CD4-positive, alpha-beta T cell treated with Interleukin-10 for 1 hour (primary cell): ENCODE measurements at regions not wholly inside any gene's neighbourhood (a gene's known extent, or its start where the extent isn't known, plus 50 kb on each side); places are given as distances from the start of the nearest gene placed in this dataset.

Experiments
- DNase-seq: peaks from one replicate; pipeline ENCODE4 v3.0.0-alpha.2; 2020

GRCh38 chr15:31265090-31265870 lies 61.4 kb upstream of the KLF13 start:
- no peak for DNase-seq

- peak; percentile 76 for DNase-seq
Observed at GRCh38 chr15:31265871-31266711, 60.5 kb upstream of the KLF13 start.

DNA sequence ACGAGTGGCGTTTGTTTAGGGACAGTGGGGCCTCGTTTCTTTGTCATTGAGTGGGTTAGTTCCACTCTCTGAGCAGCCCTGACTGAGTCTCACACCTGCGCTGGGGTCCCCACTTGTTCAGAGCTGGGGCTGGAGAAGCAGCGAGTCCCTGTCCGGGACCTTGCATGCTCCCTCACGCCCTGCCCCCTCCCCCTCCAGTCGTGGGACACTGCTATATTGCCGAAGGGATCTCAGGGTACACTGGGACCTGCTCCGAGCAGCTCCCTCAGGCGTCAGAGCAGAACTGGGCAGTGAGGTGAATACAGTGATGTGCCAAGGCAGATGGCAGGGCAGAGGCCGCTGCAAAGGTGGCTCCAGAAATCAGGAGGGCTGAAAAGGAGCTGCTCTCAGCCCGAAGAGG lies 59.9 kb upstream of the KLF13 start:
- no peak for DNase-seq

DNA sequence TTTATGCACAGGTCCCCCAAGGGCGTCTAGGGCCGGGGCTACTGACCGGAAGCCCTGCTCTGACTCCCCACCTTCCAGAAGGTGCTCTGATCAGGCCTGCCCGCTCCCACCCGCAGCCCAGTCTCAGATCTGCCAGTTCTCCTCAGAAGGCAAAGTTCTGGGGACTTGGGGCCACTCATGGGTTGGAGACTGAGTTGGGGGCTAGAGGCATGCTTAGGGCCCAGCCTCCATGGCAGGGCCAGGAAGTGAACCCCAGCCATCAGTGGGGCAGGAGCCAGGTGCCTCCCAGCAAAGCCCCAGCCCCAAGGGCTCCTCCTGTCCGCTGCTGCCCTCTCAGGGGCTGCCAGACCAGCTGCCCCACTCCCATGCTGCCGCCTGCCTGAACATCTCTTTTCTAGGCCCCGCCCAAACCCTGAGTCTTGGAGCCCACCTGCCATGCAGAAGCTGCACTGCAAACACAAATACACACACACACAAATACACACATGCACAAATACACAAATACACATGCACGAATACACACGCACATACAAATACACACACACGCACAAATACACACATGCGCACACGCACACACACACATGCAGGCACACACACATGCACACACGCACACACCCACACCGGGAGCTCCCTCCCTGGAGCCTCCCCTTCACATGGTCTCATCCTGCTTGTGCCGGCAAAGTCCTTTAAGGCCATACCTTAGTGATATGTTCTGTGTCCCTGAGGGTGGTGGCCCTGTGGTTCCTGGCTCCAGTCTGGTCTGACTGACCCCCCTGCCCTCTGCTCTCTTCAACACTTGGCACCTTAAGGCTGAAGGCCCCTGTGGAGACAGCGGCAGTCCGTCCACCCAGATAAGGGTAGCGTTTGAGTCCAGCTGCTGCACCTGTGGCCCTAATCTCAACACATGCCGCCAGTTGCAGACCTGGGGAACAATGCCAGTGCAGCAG lies 59.2 kb upstream of the KLF13 start:
- DNase-seq = no peak

- no peak for DNase-seq
Observed at GRCh38 chr15:31268108-31268501, 58.5 kb upstream of the KLF13 start.

GRCh38 chr15:31268911-31269784 lies 57.5 kb upstream of the KLF13 start:
- no peak for DNase-seq

DNA sequence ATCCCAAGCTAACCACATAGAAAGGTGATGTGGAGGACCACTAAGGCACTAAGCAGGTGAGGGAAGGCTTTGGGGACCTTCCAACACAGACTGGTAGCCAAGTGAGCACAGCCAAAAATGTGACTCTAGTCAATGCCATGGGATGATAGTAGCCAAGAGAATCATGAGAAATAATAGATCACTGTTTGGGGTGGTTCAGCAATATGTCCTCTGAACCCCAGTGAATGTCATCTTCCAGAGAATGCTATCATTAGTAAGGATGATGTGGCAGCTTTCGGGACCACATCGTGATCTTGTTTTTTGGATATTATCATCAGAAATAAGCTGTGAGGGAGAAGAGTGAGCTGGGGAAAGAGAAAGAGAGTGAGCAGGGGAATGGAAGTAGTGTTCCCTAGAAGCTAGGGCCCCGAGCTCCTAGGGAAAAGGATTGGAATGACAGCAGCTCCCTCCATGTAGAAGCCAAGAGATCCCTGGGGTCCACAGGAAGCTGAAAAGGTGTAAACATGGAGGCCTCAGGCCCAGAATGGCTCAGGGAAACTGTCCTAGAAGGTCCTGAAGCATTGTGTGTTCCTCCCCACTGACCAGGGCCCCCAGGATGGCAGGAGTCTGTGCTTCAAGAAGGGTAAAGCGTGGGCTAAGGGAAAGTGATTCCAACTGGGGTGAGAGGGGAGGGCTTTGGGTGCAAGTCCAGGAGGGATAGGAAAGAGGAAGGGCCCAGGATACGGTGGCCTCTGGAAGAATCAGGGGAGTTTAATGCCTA lies 56.6 kb upstream of the KLF13 start:
- DNase-seq = no peak

DNA sequence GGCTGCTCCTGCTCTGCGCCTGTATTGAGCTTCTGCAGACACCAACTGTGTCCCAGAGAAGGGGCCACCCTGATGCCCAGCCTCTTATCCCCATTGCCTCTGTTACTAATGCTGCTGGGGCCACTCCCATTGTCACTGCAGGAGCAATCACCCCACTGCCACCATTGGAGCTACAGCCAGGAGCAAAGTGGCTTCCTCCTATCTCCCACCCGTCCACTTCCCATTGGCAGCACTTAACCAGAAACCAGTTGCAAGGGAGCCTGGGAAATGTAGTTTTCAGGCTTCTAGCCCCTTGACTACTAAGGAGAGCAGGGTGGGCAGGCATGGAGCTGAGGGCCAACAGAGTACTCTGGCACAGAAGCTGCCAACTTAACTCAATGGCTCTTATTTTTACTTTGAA lies 55.9 kb upstream of the KLF13 start:
- no peak for DNase-seq

GRCh38 chr15:31271224-31271635 lies 55.4 kb upstream of the KLF13 start:
- DNase-seq = no peak

DNA sequence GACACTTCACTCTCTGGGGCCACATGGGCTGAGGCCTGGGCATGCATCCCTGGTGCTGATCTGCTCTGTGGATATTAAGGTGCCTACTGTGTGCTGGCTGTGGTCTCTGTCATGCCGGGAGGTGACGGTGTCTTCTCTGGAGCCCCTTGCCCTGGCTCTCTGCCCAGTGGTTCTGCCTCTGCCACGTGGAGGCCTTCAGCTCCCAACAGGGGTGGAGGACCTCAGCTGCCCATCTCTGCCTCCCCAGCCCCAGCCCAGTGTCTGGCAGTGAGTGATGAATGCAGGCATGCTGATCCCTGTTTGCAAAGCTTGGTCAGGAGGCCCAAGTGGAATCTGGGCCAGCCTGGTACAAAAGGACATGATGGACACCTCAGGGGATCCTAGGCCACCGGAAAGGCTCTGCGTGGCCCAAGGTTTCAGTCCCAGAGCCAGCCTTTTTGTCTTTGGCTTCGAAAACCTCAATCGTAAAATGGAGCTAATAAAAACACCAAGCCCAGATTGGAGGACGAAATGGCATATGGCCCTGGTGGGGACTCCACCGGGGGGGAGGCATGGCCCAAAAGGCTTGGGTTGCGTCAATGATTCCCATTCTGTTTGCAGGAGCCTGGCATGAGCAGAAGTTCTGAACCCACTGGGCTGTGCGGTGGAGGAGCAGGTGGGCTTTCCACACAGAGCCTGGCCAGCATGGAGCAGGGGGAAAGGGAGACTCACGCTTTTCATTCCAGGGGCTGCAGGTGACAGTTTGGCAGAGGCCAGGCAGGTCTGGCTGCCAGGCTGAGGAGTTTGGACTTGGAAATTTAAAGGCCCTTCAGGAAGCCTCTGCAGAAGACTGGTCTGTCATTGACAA lies 54.7 kb upstream of the KLF13 start:
- DNase-seq = no peak

DNA sequence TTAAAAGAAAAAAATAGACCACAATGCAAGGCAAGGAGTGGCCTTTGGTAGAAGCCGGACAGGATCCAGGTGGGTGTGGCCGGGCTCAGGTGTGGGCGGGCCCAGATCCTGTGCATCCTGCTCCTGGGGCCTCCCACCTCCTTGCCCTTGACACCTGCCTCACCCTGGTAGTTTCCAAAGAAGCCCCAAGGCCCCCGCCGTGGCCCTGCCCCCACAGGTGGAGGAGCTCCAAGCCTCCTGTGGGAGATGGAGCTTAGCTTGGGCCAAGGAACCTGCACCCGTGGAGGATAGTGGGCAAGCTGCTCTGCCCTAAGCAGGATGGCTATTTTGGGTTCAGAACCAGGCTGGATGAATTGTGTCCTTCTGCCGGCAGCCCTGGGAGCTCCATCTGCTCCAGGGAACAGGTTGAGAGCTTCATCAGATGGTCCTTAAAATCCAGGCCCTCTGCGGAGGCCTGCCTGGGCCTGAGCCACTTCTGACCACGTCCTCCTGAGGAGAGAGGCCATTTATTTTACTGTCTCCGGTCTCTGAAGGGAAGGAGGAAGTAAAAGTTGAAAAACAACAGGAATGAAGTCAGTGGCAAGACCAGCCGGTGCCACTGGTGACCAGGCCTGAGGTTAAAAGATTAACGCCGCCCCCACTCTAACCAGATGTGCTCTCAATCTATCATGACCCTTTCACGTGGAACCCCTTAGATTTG lies 53.9 kb upstream of the KLF13 start:
- DNase-seq = no peak

DNA sequence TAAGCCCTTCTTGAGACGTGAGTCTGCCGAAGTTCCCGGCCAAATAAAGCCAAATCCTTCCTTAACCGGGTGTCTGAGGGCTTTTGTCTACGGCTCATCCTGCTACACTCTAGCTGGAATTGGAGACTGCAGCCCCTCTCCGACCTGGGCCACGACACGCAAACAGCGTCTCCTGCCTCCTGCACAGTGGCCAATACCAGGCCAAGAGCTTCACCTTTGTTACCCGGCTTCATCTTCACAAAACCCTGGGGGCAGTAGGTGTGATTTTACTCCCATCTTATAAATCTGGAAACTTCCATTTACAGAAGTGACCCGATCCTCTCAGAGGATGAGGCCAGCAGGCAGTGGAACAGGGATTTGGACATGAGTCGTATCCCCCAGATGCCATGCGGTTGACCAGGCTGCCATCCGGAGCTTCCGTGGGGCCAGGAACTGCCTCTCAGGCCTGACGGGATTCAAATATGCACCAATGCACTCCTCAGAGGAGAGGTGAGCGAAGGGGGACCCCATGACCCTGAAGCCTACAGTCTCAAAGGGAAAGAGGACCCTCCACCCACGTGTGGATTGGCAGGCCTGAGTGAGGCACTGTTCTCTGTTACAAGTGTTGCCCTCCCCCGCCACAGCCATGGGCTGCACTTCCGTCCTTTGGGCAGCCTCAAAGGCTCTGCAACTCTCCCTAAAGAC lies 53.2 kb upstream of the KLF13 start:
- DNase-seq = no peak

GRCh38 chr15:31274496-31275330 lies 51.9 kb upstream of the KLF13 start:
- DNase-seq = no peak

GRCh38 chr15:31275331-31276262 lies 51.0 kb upstream of the KLF13 start:
- no peak for DNase-seq

GRCh38 chr15:31276596-31277298 lies 49.9 kb upstream of the KLF13 start:
- no peak for DNase-seq
